Skin of body (tissue), 1 donor: ENCODE measurements at regions not wholly inside any gene's neighbourhood (a gene's known extent, or its start where the extent isn't known, plus 50 kb on each side); places are given as distances from the start of the nearest gene placed in this dataset.
"Not testable (repeated sequence)": the region's sequence is repeated elsewhere in the genome, so short reads cannot be mapped to it uniquely, and the experiment has no call there.

ENCODE experiments used
- DNase-seq: peaks from one replicate; lab custom pipeline; 2025; lab: John Stamatoyannopoulos, UW

- DNase-seq, result no peak
These were observed 113.4 kb downstream of the RTP5 start for GRCh38 chr2:241982706-241983570.

DNA sequence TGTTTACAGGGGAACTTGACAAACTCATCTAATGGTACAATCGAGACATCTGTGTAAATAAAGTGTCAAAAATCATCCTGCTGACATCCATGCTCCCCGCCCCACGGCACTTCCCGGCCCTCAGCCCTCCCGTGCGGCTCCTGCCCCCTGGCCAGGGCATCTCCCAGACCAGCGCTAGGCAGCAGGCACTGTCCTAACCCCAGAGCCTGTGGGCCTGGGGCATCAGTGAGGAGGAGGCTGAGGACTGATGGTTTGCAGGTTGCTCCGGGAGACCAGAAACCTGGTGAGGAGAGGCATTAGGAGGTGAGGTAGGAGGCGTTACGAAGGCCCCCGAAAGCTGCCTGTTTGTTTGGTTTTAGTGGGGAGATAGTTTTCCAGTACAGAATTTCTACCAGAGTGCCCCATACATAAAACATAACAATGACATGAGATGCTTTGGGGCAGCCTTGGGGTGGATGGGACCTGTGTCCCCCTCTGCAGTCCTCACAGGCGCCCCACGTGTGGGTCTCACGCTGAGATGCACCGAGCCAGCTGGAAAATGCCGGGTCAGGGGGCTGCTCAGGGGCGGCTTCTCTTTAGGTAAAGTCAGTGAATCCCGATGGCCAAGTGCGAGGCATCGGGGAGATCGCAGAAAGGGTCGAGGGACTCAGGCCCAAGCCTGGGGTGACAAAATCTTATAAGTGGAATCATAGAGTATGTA, 114.2 kb downstream of the RTP5 start:
- DNase-seq, result no peak

DNA sequence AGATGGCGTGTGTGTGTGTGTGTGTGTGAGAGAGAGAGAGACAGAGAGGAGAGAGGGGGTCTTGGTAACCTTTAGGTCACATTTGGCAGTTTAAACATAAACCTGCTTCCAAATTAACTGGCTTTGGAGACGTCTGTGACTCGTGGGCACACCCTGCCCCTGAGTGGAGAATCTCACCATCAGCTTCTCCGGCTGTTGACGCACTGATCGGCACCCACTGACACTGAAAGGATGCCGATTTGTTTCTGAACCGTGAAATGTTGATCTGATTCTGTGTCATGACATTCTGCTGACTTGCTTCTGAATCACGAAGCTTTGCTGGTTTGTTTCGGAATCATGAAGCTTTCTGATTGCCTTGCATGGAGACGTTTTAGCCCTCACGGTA, 114.7 kb downstream of the RTP5 start:
- no peak for DNase-seq

DNA sequence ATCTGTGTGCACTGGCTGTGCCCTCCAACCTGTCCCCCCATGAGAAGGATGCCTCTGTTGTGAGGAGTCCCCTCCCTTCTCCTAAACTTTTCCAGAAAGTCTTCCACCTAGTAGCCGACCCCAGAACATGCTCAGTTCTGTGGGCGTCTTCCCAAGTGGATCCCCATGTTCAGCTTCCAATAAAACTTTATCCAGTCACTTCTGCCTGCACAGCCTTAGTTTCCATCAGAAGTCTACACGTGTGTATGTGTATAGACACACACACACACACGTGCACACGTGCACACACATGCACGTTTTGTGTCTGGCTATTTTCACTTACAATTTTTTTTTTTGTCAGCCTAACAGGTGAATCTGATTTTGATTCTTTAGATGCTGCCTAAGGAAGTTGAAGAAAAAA, 115.1 kb downstream of the RTP5 start:
- DNase-seq, result no peak

- not testable (repeated sequence) for DNase-seq
These were observed 115.8 kb downstream of the RTP5 start for GRCh38 chr2:241985161-241985985.

DNA sequence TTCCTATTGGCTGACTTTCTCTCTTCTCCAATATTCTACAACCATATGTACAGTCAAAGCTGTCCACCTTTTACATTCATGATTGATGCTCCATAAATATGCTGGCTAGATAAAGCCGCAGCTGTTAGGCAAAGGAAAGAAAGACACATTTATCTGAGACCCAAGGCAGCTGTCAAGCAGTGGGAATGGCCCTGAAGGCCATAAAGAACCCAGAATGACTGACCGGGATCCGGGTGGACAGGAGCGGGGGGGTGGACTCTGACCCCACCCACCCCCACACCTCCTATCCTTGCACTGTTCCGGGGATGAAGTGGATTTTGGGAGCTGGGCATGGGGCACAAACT, 116.4 kb downstream of the RTP5 start:
- no peak for DNase-seq

DNA sequence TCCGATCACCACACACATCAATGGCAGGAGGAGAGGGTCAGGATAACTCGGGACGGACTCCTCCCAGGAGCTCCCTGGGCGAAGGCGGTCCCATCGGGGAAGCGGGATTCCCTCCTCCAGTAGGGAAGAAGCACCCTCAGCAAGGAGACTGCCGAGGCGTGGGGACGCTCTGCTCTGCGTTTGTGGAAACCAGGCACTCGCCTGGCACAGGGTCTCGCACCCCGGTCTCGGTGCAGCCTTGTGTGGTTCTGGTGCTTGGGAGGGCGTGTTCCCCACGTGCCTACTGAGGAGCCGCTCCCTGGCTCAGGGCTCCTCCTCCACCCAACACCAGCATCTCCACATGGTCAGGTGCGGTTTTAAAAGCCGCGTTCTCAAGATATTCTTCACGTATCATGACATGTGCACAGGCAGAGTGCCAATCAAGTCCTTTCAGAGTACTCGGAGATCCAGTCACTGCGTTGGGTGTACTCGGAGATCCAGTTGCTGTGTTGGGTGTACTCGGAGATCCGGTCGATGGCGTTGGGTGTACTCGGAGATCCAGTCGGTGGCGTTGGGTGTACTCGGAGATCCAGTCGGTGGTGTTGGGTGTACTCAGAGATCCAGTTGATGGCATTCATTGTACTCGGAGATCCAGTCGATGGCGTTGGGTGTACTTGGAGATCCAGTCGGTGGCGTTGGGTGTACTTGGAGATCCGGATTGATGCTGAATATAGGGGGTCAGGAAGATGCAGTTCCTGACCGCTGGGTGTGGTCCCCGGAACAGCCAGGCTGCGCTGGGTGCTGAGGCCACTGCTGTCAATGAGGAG, 117.5 kb downstream of the RTP5 start:
- DNase-seq, result no peak

DNA sequence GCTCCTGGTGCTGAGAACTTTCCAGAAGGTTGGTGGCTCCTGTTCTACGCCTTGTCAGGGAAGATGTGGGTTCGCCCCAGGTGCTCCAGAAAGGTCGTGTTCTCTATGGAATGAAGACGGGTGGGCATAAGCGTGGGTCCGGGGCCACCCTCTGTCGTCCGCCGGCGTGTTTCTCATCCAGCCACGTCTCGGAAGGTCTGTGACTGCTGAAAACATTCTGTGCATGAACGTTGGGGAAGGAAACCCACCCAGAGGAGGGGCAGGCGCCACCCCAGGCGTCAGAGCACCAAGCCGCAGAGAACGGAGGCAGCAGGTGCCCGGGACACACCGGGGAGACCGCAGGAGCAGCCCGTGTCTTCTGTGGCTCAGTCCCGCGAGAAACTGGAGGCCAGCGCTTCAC, 118.2 kb downstream of the RTP5 start:
- DNase-seq, result no peak

DNA sequence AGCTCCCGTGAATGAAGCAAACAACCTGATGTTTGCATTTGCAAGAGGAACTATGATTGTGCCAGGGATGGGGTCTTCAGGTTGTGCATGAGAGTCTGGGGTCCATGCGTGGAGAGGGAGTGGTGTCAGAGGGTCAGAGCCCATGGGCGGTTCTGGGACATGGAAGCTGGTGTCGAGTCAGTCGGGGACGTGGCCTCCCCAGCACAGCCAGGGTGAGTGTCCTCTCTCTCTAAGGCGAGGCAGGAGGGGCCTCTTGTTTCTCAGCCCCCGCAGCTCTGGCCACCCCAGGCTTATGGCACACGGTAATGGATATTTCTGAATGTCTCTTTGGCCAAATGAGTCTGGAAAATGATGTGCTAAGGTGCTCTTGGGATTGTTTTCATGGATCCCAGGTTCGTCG, 118.6 kb downstream of the RTP5 start:
- no peak for DNase-seq

DNA sequence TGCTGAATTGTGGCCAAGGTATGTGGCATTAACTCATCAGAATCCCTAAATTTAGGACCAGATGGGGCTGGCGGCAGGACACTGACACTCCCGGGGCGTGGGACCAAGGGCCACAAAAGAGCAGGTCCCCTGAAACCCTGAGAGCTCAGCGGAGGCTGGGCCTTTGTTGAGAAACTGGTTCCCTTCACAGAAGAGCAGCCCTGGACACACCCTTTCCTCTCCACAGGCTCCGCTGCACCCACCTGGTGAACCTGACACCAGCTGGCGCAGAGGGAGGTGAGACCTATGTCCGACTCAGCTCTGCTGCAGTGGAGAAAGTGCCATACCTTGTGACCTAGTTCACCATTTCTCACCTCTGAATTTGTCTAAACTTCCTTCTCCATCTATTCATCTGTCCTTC, 119.5 kb downstream of the RTP5 start:
- no peak for DNase-seq

DNA sequence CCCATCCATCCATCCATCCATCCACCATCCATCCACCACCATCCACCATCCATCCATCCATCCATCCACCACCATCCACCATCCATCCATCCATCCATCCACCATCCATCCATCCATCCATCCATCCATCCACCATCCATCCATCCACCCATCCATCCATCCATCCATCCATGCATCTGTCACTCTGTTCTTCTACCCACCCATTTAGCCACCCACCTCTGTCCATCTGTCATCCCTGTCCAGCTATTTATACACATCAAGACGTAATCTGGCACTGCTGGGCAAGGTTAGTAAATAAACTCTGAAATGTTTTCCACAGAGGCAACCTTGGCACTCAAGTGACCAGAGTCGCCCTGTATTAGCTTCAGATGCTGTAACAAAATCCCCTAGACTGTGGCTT, 120.9 kb downstream of the RTP5 start:
- DNase-seq, result no peak

DNA sequence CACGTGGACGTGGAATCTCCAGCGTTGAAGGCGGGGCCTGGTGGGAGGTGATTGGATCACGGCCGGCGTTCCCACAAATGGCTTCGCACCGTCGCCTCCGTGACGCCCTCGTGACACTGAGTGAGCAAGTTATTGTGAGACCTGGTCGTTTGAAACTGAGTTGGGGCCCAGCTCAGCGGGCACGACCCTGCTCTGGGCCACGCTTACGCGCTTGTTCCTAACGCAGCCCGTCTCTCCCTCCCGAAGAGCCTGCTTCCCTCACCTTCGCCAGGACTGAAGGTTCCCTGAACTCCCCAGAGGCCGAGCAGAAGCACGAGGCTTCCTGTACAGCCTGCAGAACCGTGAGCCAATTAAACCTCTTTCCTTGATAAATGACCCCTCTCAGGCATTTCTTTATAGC, 121.8 kb downstream of the RTP5 start:
- no peak for DNase-seq

- no peak for DNase-seq
These were observed 123.2 kb downstream of the RTP5 start for GRCh38 chr2:241992753-241993152.

DNA sequence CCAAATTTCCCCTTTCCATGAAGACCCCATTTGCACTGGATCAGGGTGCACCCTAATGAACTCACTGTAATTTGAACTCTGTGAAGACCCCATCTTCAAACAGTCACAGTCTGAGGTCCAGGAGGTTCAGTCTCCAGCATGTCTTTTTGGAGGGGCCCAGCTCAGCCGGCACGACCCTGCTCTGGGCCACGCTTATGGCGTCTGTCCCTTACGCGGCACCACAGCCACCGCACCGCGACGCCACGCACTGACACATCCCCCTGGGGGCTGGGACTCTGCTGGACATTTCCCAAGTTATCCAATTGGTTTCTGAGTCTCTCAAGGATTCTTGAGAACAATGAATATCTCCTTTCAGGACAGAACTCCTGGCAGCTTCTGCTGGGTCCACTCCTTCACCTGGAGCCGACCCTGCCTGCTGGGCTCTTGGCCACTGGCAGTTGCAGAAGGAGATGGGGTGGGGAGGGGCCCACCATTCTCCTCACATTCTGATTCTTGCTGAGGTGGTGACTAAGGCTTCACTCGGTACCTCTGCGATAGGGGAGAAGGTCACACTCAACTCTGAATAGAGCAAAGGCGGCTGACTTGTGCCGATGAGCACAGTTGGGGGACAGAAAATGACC, 124.0 kb downstream of the RTP5 start:
- no peak for DNase-seq

DNA sequence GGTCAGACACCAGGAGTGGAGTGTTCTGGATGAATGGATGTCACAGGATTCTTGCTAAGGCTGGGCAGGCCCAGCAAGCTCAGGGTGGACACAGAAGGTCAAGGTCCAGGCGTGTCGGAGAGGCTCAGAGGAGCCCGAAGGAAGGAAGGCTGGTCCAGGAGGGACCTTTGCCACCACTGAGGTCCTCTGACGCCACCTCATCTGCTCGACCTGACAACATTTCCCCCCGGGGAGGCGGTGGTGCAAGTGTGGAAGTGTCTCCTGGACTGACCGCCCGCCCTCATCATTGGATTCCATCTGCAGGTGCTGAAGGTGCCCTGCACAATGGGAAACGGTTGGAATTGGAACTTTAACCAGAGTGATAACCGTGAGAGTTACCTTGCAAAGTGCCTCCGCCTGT, 124.6 kb downstream of the RTP5 start:
- no peak for DNase-seq

DNA sequence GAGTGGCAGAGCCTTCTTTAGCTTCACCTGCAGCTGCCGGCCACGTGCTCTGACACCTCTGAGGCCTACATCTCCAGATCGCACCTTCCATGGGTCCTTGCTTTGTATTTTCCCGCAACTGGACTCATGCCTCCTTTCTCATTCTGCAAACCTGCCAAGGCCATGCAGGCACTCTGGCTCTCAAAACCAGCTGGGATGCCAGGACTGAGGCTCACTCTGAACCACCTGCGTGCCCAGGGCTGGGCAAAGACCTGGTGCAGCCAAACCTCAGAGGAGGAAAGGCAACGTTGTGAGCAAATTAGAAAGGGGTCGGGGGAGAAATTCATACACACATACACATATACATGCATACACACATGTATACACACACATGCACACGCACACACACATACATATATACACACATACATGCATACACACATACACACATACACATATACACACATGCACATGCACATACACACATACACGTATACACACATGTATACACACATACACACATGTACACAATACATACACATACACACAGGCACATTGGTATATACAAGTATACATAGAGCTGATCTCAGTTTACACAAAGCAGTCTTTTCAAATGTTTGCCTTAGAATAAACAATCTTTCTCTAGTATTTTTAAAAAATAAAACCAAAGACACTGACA, 125.2 kb downstream of the RTP5 start:
- DNase-seq, result no peak

DNA sequence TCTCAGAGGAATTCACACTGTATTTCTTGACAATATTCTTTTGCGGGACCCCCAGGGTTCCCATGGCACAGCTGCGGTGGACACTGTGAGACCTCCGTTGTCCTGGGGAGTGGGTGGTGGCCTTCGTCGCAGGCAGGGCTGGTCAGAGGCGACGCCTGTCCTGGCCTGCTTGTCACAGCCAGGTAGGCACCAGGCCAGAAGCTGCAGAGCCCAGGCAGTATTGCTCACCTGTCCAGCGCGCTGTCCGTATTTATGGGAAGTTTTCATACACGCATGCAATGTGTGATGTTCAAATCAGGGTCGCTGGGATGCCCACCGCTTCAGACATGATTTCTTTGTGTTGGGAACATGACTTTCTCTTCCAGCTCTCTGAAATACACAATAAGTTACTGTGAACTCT, 126.6 kb downstream of the RTP5 start:
- no peak for DNase-seq

GRCh38 chr2:241997017-241997416, 127.5 kb downstream of the RTP5 start:
- no peak for DNase-seq

- no peak for DNase-seq
These were observed 129.7 kb downstream of the RTP5 start for GRCh38 chr2:241999184-241999583.

DNA sequence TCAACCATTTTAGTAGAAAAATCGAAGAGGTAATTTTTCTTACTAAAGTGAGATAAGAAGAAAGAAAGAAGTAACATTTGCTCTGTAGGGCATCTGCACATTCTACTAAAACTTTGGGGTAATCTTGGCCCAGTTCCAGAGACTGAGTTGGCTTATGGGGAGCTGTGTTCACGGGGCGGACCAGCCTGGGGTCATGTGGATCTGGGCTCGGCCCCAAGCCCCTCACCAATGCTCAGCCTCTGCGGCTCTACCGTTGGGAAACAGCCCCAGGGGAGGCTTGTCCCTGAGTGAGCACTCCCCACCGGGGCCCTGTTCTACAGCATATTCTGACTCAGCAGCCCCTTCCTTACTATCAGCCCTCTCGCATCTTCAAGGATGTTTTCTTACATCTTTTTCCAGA, 132.3 kb downstream of the RTP5 start:
- DNase-seq, result no peak
